AG04450 (cell line): ENCODE measurements at regions not wholly inside any gene's neighbourhood (a gene's known extent, or its start where the extent isn't known, plus 50 kb on each side); places are given as distances from the start of the nearest gene placed in this dataset.

Experiments used
- CTCF ChIA-PET: fragments of 300-600, 350-600 bp; formaldehyde crosslinking; extraction: SDS; loops from one replicate; lab custom pipeline; 2022; ENCODE audit warnings: antibody characterized with exemption, inconsistent platforms; lab: Charles Lee
- POLR2A ChIA-PET: fragments of 350-600 bp; formaldehyde crosslinking; extraction: SDS; loops from one replicate; lab custom pipeline; 2021; ENCODE audit warnings: antibody characterized with exemption, inconsistent platforms; lab: Yijun Ruan, JAX
- DNase-seq: peaks from one replicate; pipeline ENCODE4 v3.0.0-alpha.2; 2011; ENCODE audit warnings: low read depth, low spot score
- H3K27ac ChIP-seq: one replicate; pipeline ENCODE4 v1.5.1; 2012; ENCODE audit warnings: low read depth, low read length, control low read depth
- H3K27me3 ChIP-seq: one replicate; pipeline ENCODE4 v1.6.0; 2012; ENCODE audit warnings: low read length; ENCODE audit not compliant: control insufficient read depth, insufficient read depth
- H3K4me3 ChIP-seq: 2 replicates; pipeline ENCODE4 v1.5.1; 2011; ENCODE audit warnings: mild to moderate bottlenecking, low read depth, low read length, control low read depth
- H3K9me3 ChIP-seq: 2 replicates; pipeline ENCODE4 v1.5.1; 2012; ENCODE audit warnings: low read length; ENCODE audit not compliant: control insufficient read depth, insufficient read depth
- CTCF ChIP-seq: IDR thresholded peaks from 2 replicates; pipeline ENCODE4 v1.5.1; 2011; ENCODE audit warnings: low read depth, low read length, control low read depth, inconsistent platforms

- Histone ChIP-seq H3K9me3 (peaks cover 5% of the 10 kb centered on the region; the same call in 1 of the 2 replicates), H3K27ac (no peak overlapping the region), H3K4me3 (no peak overlapping the region), H3K27me3 (no peaks in the 10 kb centered on the region)
- no peak for TF ChIP-seq CTCF
- ChIA-PET POLR2A (no interaction called here), CTCF (no interaction called here)
- no peak for DNase-seq
Observed at GRCh38 chr12:93219947-93220346, 157.8 kb upstream of the NUDT4 start.

- no peaks in the 10 kb centered on the region for H3K27me3 ChIP-seq
- TF ChIP-seq CTCF = no peak
- no peak for DNase-seq
- ChIA-PET CTCF (interaction anchor here (0.6 kb wide), 1 partner anchor 44 kb away, joined by 3 read pairs; no protein-coding TSS in a partner anchor), POLR2A (no interaction called here)
- H3K9me3 ChIP-seq = peaks cover 3% of the 10 kb centered on the region; the same call in 1 of the 2 replicates
- no peak overlapping the region for H3K27ac ChIP-seq
- H3K4me3 ChIP-seq = no peak overlapping the region
Observed at GRCh38 chr12:93221841-93222240, 155.9 kb upstream of the NUDT4 start.

- POLR2A ChIA-PET = no interaction called here
- no peak overlapping the region for H3K27ac ChIP-seq
- no peak overlapping the region for H3K4me3 ChIP-seq
- H3K9me3 ChIP-seq = peaks cover 3% of the 10 kb centered on the region; the same call in 1 of the 2 replicates
- DNase-seq = no peak
- no peak for TF ChIP-seq CTCF
- CTCF ChIA-PET = no interaction called here
- H3K27me3 ChIP-seq = no peaks in the 10 kb centered on the region
Observed at GRCh38 chr12:93223440-93224426, 154.0 kb upstream of the NUDT4 start.

GRCh38 chr12:93225094-93225493, 152.6 kb upstream of the NUDT4 start:
- no peak for TF ChIP-seq CTCF
- no peak overlapping the region for H3K27ac ChIP-seq
- CTCF ChIA-PET = no interaction called here
- POLR2A ChIA-PET = no interaction called here
- no peaks in the 10 kb centered on the region for H3K27me3 ChIP-seq
- DNase-seq = no peak
- H3K9me3 ChIP-seq = peaks cover 3% of the 10 kb centered on the region; the same call in 1 of the 2 replicates
- no peak overlapping the region for H3K4me3 ChIP-seq

- DNase-seq = no peak
- no peaks in the 10 kb centered on the region for H3K27me3 ChIP-seq
- no peak overlapping the region for H3K27ac ChIP-seq
- no peak overlapping the region for H3K4me3 ChIP-seq
- H3K9me3 ChIP-seq = peaks cover 3% of the 10 kb centered on the region; the same call in 1 of the 2 replicates
- POLR2A ChIA-PET = no interaction called here
- TF ChIP-seq CTCF = no peak
- CTCF ChIA-PET = no interaction called here
Observed at GRCh38 chr12:93226361-93226760, 151.4 kb upstream of the NUDT4 start.
